ENCODE measurements at regions not wholly inside any gene's neighbourhood (a gene's known extent, or its start where the extent isn't known, plus 50 kb on each side); places are given as distances from the start of the nearest gene placed in this dataset.
A peak's percentile ranks its signal among the peaks of the same experiment; 100 is the strongest.
"Not testable (repeated sequence)": the region's sequence is repeated elsewhere in the genome, so short reads cannot be mapped to it uniquely, and the experiment has no call there.

GRCh38 chr20:41776421-41776820 lies 158.2 kb upstream of the CHD6 start:
- Mint-ChIP-seq H3K9me3 (no peaks in the 10 kb centered on the region), H3K4me1 (no peaks in the 10 kb centered on the region), H3K27ac (no peak overlapping the region), H3K36me3 (no peaks in the 10 kb centered on the region), H3K27me3 (peaks cover 8% of the 10 kb centered on the region), H3K4me3 (no peak overlapping the region)
- no peak for ATAC-seq (ENCODE audit: low read depth)
- no peak for DNase-seq (ENCODE audit: low spot score in 2 of 2)

DNA sequence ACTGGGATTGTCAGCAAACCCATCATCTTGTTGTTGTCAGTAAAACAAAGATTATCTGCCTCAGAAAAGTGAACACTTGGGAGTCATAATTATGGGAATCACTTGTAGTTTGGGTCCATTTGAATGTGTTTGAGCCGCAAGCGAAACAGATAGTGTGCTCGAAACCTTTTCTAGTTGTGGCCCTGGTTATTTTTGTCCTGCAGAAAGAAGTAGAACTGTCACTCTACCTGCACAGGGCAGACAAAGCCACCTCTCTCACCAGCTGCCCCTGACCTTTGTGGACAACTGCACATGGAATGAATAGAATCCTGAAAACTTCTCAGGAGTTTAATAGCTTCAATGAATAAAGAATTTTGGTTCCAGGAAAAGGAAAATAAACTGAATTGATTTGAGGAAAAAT lies 156.1 kb upstream of the CHD6 start:
- Mint-ChIP-seq H3K9me3 (no peaks in the 10 kb centered on the region), H3K36me3 (no peaks in the 10 kb centered on the region), H3K27me3 (peaks cover 6% of the 10 kb centered on the region), H3K27ac (no peak overlapping the region), H3K4me3 (no peak overlapping the region), H3K4me1 (no peaks in the 10 kb centered on the region)
- ATAC-seq (ENCODE audit: low read depth) = no peak
- DNase-seq (ENCODE audit: low spot score in 2 of 2) = no peak

- no peaks in the 10 kb centered on the region for H3K36me3 Mint-ChIP-seq
- H3K27ac Mint-ChIP-seq = no peak overlapping the region
- peaks cover 1% of the 10 kb centered on the region for H3K9me3 Mint-ChIP-seq
- H3K4me3 Mint-ChIP-seq = no peak overlapping the region
- ATAC-seq (ENCODE audit: low read depth) = no peak
- no peaks in the 10 kb centered on the region for H3K4me1 Mint-ChIP-seq
- H3K27me3 Mint-ChIP-seq = no peaks in the 10 kb centered on the region
- DNase-seq (ENCODE audit: low spot score in 2 of 2) = no peak
These were observed 152.8 kb upstream of the CHD6 start for GRCh38 chr20:41770965-41771364.

DNA sequence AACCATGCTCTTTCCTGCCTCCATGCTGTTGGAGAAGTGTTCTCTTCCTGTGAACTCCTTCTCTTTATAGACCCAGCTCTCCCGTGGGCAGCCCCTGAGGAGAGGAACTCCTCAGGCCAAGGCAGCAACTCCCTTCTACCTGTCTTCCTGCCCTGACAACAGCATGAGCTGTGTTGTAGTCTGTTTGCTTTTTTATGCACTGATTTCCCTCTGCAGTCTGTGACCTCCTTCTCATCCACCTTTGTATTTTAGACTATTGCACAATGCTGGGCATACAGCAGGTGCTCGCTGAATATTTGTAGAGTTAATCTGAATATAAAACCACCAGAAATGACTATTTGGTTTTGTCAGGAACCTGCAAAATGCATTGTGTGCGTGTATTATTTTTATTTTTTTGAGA lies 152.2 kb upstream of the CHD6 start:
- no peaks in the 10 kb centered on the region for H3K4me1 Mint-ChIP-seq
- peaks cover 1% of the 10 kb centered on the region for H3K9me3 Mint-ChIP-seq
- no peaks in the 10 kb centered on the region for H3K36me3 Mint-ChIP-seq
- ATAC-seq (ENCODE audit: low read depth) (no peak), DNase-seq (ENCODE audit: low spot score in 2 of 2) (no peak)
- H3K27me3 Mint-ChIP-seq = no peaks in the 10 kb centered on the region
- H3K27ac Mint-ChIP-seq = no peak overlapping the region
- H3K4me3 Mint-ChIP-seq = no peak overlapping the region

GRCh38 chr20:41769592-41770018 lies 151.4 kb upstream of the CHD6 start:
- Mint-ChIP-seq H3K4me1 (no peaks in the 10 kb centered on the region), H3K27ac (no peak overlapping the region), H3K36me3 (no peaks in the 10 kb centered on the region), H3K9me3 (peaks cover 1% of the 10 kb centered on the region), H3K27me3 (no peaks in the 10 kb centered on the region), H3K4me3 (no peak overlapping the region)
- no peak for DNase-seq (ENCODE audit: low spot score in 2 of 2)
- ATAC-seq (ENCODE audit: low read depth) = no peak

- Mint-ChIP-seq H3K4me1 (no peaks in the 10 kb centered on the region), H3K27me3 (peaks cover 23% of the 10 kb centered on the region), H3K27ac (no peak overlapping the region), H3K4me3 (no peak overlapping the region), H3K36me3 (no peaks in the 10 kb centered on the region), H3K9me3 (peaks cover 5% of the 10 kb centered on the region)
- ATAC-seq (ENCODE audit: low read depth) (no peak), DNase-seq (ENCODE audit: low spot score in 2 of 2) (no peak)
These were observed 132.0 kb upstream of the CHD6 start for GRCh38 chr20:41750137-41750536.

GRCh38 chr20:41748756-41749582 lies 130.8 kb upstream of the CHD6 start:
- Mint-ChIP-seq H3K4me3 (no peak overlapping the region), H3K27ac (no peak overlapping the region), H3K4me1 (peaks cover 5% of the 10 kb centered on the region), H3K27me3 (peaks cover 27% of the 10 kb centered on the region), H3K9me3 (peaks cover 12% of the 10 kb centered on the region), H3K36me3 (no peaks in the 10 kb centered on the region)
- DNase-seq (ENCODE audit: low spot score in 2 of 2) = no peak
- ATAC-seq (ENCODE audit: low read depth) = no peak

GRCh38 chr20:41748051-41748450 lies 129.9 kb upstream of the CHD6 start:
- Mint-ChIP-seq H3K4me1 (peaks cover 7% of the 10 kb centered on the region), H3K27me3 (peaks cover 28% of the 10 kb centered on the region), H3K9me3 (peaks cover 13% of the 10 kb centered on the region), H3K27ac (no peak overlapping the region), H3K36me3 (no peaks in the 10 kb centered on the region), H3K4me3 (no peak overlapping the region)
- no peak for ATAC-seq (ENCODE audit: low read depth)
- no peak for DNase-seq (ENCODE audit: low spot score in 2 of 2)

DNA sequence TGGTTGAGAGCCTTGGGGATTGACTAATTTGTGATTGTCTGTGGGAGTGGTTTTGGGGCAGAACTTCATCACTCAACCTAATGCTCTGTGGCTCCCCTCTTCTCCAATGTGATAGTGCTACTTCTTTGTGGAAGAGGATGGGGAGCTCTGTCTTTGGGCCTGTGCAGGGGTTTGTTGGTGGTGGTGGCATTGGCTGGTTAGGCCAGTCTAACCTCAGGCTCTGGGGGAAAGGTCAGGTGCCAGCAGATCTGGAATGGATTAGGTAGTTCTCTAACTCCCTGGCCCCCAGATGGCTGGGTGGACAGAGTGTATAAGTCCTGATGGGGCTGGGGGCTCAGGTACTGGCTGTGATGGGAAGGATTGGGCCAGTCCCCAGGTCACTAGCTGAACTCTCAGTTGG lies 129.0 kb upstream of the CHD6 start:
- Mint-ChIP-seq H3K27me3 (peaks cover 27% of the 10 kb centered on the region), H3K27ac (no peak overlapping the region), H3K9me3 (peaks cover 15% of the 10 kb centered on the region), H3K36me3 (no peaks in the 10 kb centered on the region), H3K4me3 (no peak overlapping the region), H3K4me1 (peaks cover 7% of the 10 kb centered on the region)
- ATAC-seq (ENCODE audit: low read depth) (no peak), DNase-seq (ENCODE audit: low spot score in 2 of 2) (no peak)

DNA sequence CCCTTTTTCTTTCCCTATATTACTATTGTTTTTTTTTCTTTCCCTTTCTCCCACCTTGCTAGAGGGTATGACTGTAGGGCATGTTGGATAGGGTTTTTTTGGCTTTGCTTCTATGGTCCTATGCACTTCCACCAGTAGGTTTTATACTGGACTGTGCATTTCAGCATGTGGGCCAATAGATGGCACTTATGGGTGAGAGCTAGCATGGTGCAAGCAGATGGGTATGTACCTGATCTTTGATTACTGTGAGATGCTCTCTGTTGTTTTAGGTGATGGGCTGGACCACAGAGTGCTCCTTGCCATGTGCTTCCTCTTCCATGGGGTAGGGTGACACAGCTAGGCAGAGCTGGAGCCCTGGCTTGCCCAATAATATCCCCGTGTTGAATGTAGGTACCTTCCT lies 128.5 kb upstream of the CHD6 start:
- DNase-seq (ENCODE audit: low spot score in 2 of 2) (no peak), ATAC-seq (ENCODE audit: low read depth) (no peak)
- Mint-ChIP-seq H3K27me3 (peaks cover 27% of the 10 kb centered on the region), H3K9me3 (peaks cover 15% of the 10 kb centered on the region), H3K4me1 (peaks cover 7% of the 10 kb centered on the region), H3K27ac (no peak overlapping the region), H3K4me3 (no peak overlapping the region), H3K36me3 (no peaks in the 10 kb centered on the region)

DNA sequence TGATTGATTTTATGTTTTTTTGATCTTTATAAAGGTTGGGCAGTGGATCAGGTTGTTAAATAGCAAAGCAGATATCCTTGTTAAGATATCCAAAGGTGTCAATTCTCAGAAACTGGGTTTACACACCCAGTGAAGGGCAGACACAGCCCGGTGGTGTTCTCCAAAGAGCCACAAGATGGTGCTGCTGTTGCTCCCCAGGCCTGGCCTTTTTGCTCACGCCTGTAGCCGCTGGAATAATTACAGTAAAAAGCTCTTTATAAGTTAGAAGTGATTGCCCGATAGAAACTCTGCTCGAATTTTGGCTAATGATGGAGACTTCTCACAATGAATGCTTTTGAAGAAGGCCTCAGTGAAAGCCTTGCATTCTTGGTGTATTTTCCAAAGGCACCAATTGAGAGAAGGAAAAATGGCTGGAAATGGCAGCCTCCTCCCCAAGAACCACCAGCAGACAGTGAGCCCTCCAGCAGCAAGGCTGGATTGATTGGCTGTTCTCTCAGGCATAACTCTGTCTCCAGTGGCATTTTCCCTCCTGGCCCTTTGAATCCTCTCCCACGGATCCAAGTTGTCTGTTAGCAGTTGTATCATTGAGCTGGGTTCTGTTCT lies 120.5 kb upstream of the CHD6 start:
- H3K36me3 Mint-ChIP-seq = no peaks in the 10 kb centered on the region
- H3K4me3 Mint-ChIP-seq = no peak overlapping the region

DNA sequence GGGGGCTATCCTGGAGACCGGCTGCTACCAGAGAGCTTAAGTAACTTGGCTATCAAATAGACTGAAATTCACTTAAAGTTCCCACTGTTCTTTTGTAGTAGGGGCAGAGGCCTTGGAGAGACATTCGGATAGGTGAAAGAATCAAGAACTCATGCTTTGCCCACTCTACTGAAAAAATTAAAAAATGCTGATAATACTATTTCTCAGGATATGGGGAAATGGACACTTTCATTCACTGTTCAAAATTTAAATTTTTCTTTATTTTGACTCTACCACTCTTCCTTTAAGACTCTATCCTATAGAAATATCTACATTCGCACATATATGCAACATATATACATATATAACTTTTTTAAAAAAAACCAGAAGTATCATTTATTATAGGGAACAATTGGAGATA lies 117.8 kb upstream of the CHD6 start:
- Mint-ChIP-seq H3K4me1 (no peaks in the 10 kb centered on the region), H3K27me3 (no peaks in the 10 kb centered on the region), H3K27ac (no peak overlapping the region), H3K9me3 (no peaks in the 10 kb centered on the region), H3K4me3 (no peak overlapping the region), H3K36me3 (no peaks in the 10 kb centered on the region)
- DNase-seq (ENCODE audit: low spot score in 2 of 2) (no peak), ATAC-seq (ENCODE audit: low read depth) (no peak)

More for the DNA sequence above, 120.5 kb upstream of the CHD6 start:
- Mint-ChIP-seq H3K4me1 (no peaks in the 10 kb centered on the region), H3K27me3 (no peaks in the 10 kb centered on the region), H3K27ac (no peak overlapping the region), H3K9me3 (peaks cover 2% of the 10 kb centered on the region)
- DNase-seq (ENCODE audit: low spot score in 2 of 2) = peak in 1 of 2 donors; percentile 11
- peak; percentile 69 for ATAC-seq (ENCODE audit: low read depth)

GRCh38 chr20:41734506-41734945 lies 116.3 kb upstream of the CHD6 start:
- Mint-ChIP-seq H3K36me3 (no peaks in the 10 kb centered on the region), H3K4me1 (no peaks in the 10 kb centered on the region), H3K9me3 (no peaks in the 10 kb centered on the region), H3K27me3 (peaks cover under 1% of the 10 kb centered on the region), H3K4me3 (no peak overlapping the region), H3K27ac (no peak overlapping the region)
- ATAC-seq (ENCODE audit: low read depth) (peak; percentile 38), DNase-seq (ENCODE audit: low spot score in 2 of 2) (peak; percentile 22 to 25)

- Mint-ChIP-seq H3K4me3 (no peak overlapping the region), H3K27ac (no peak overlapping the region), H3K36me3 (no peaks in the 10 kb centered on the region), H3K9me3 (no peaks in the 10 kb centered on the region), H3K4me1 (no peaks in the 10 kb centered on the region), H3K27me3 (peaks cover 2% of the 10 kb centered on the region)
- ATAC-seq (ENCODE audit: low read depth) (no peak), DNase-seq (ENCODE audit: low spot score in 2 of 2) (no peak)
These were observed 115.0 kb upstream of the CHD6 start for GRCh38 chr20:41733151-41733550.

- H3K36me3 Mint-ChIP-seq; H3K9me3 Mint-ChIP-seq; H3K27me3 Mint-ChIP-seq; H3K4me3 Mint-ChIP-seq; ATAC-seq (ENCODE audit: low read depth); H3K27ac Mint-ChIP-seq; DNase-seq (ENCODE audit: low spot score in 2 of 2); H3K4me1 Mint-ChIP-seq: not testable (repeated sequence)
These were observed 113.0 kb upstream of the CHD6 start for GRCh38 chr20:41731198-41731597.
